IMR-90 (cell line): ENCODE measurements at regions not wholly inside any gene's neighbourhood (a gene's known extent, or its start where the extent isn't known, plus 50 kb on each side); places are given as distances from the start of the nearest gene placed in this dataset.
"Not testable (repeated sequence)": the region's sequence is repeated elsewhere in the genome, so short reads cannot be mapped to it uniquely, and the experiment has no call there.

Experiments used
- ATAC-seq: fragments of 200-7000 bp; cut with Tn5 transposase; 2 replicates; pipeline ENCODE4 v1.9.1; 2020; ENCODE audit warnings: low read depth, mild to moderate bottlenecking, moderate library complexity
- BruUV-seq: library from RNA; stranded (reverse); fragments of 400-500 nt; replicated peaks from 2 replicates; lab custom pipeline; 2021; lab: Mats Ljungman, UMichigan
- CTCF ChIA-PET: fragments of 300-600 bp; formaldehyde crosslinking; extraction: SDS; loops from one replicate; lab custom pipeline; 2021; ENCODE audit warnings: antibody characterized with exemption; lab: Yijun Ruan, JAX
- POLR2A ChIA-PET: fragments of 300-600 bp; sonication (Branson Sonifier 250); formaldehyde crosslinking; loops from one replicate; lab custom pipeline; 2022; ENCODE audit warnings: antibody characterized with exemption; ENCODE audit not compliant: unreplicated experiment; lab: Charles Lee
- DNase-seq: peaks from one replicate; pipeline ENCODE4 v3.0.0; 2013
- H2AFZ ChIP-seq: replicated peaks from 2 replicates; pipeline ENCODE3; 2013; ENCODE audit warnings: low read length, mild to moderate bottlenecking; ENCODE audit not compliant: poor library complexity
- H2AK5ac ChIP-seq: 2 replicates; pipeline ENCODE4 v1.6.1; 2013; ENCODE audit warnings: low read depth, low read length, inconsistent platforms
- H2AK9ac ChIP-seq: replicated peaks from 2 replicates; pipeline ENCODE3; 2013; ENCODE audit warnings: mild to moderate bottlenecking, low read depth, low read length, moderate library complexity; ENCODE audit not compliant: poor library complexity
- H2BK120ac ChIP-seq: 2 replicates; pipeline ENCODE4 v1.6.1; 2013; ENCODE audit warnings: low read depth, low read length, inconsistent platforms
- H2BK15ac ChIP-seq: 3 replicates; pipeline ENCODE4 v1.6.1; 2013; ENCODE audit warnings: low read depth, low read length, inconsistent platforms
- H2BK20ac ChIP-seq: 2 replicates; pipeline ENCODE4 v1.6.1; 2013; ENCODE audit warnings: low read depth, mild to moderate bottlenecking, inconsistent platforms, low read length, moderate library complexity
- H2BK5ac ChIP-seq: 2 replicates; pipeline ENCODE4 v1.6.1; 2013; ENCODE audit warnings: mild to moderate bottlenecking, low read depth, low read length, inconsistent platforms; ENCODE audit not compliant: poor library complexity, severe bottlenecking
- H3K14ac ChIP-seq: replicated peaks from 2 replicates; pipeline ENCODE4 v1.6.1; 2013; ENCODE audit warnings: low read depth, low read length, inconsistent platforms
- H3K18ac ChIP-seq: 2 replicates; pipeline ENCODE4 v1.6.1; 2013; ENCODE audit warnings: low read depth, low read length, control low read depth
- H3K23ac ChIP-seq: 2 replicates; pipeline ENCODE4 v1.6.1; 2013; ENCODE audit warnings: low read depth, low read length, inconsistent platforms
- H3K27ac ChIP-seq: 2 replicates; pipeline ENCODE4 v1.5.1; 2013; ENCODE audit warnings: mild to moderate bottlenecking, control low read depth, low read length; ENCODE audit not compliant: insufficient read depth
- H3K27me3 ChIP-seq: 2 replicates; pipeline ENCODE4 v1.6.1; 2013; ENCODE audit warnings: low read length; ENCODE audit not compliant: control insufficient read depth, insufficient read depth
- H3K36me3 ChIP-seq: 2 replicates; pipeline ENCODE4 v1.6.1; 2013; ENCODE audit warnings: low read length, mixed read lengths; ENCODE audit not compliant: control insufficient read depth, insufficient read depth
- H3K4ac ChIP-seq: 2 replicates; pipeline ENCODE4 v1.6.1; 2013; ENCODE audit warnings: low read depth, low read length, inconsistent platforms
- H3K4me1 ChIP-seq: 2 replicates; pipeline ENCODE4 v1.6.1; 2013; ENCODE audit warnings: low read length, mixed read lengths; ENCODE audit not compliant: control insufficient read depth, insufficient read depth
- H3K4me2 ChIP-seq: 2 replicates; pipeline ENCODE4 v1.6.1; 2013; ENCODE audit warnings: low read depth, mild to moderate bottlenecking, control low read depth, low read length, moderate library complexity
- H3K4me3 ChIP-seq: 2 replicates; pipeline ENCODE4 v1.5.1; 2013; ENCODE audit warnings: low read depth, mild to moderate bottlenecking, control low read depth, low read length, moderate library complexity; ENCODE audit not compliant: insufficient read depth
- H3K56ac ChIP-seq: 2 replicates; pipeline ENCODE4 v1.6.1; 2013; ENCODE audit warnings: low read length, inconsistent platforms; ENCODE audit not compliant: insufficient read depth; ENCODE audit errors: extremely low read depth
- H3K79me1 ChIP-seq, 2 experiments: 2 replicates each; pipeline ENCODE4 v1.6.1; 2013; ENCODE audit warnings: low read length in 2 of 2, inconsistent platforms in 1 of 2, low read depth in 1 of 2
- H3K9ac ChIP-seq: 2 replicates; pipeline ENCODE4 v1.6.1; 2013; ENCODE audit warnings: low read depth, low read length, control low read depth
- H3K9me1 ChIP-seq: 2 replicates; pipeline ENCODE4 v1.6.1; 2013; ENCODE audit warnings: low read length, inconsistent platforms; ENCODE audit not compliant: insufficient read depth
- H3K9me3 ChIP-seq: 2 replicates; pipeline ENCODE4 v1.6.1; 2013; ENCODE audit warnings: low read length; ENCODE audit not compliant: control insufficient read depth, insufficient read depth
- H4K20me1 ChIP-seq: 2 replicates; pipeline ENCODE4 v1.6.1; 2013; ENCODE audit warnings: low read length, inconsistent platforms; ENCODE audit not compliant: insufficient read depth
- H4K5ac ChIP-seq: 2 replicates; pipeline ENCODE4 v1.6.1; 2013; ENCODE audit warnings: mild to moderate bottlenecking, low read depth, low read length, control low read depth
- H4K8ac ChIP-seq, 2 experiments: 2 replicates each; pipeline ENCODE4 v1.6.1; 2013; ENCODE audit warnings: low read depth in 2 of 2, low read length in 2 of 2, control low read depth in 1 of 2, inconsistent platforms in 1 of 2
- H4K91ac ChIP-seq: 2 replicates; pipeline ENCODE4 v1.6.1; 2013; ENCODE audit warnings: low read depth, low read length, inconsistent platforms; ENCODE audit not compliant: insufficient read depth
- WGBS, 2 experiments: methylation state at CpG; one replicate each; pipeline versions ENCODE4 v1.1.5 to v1.1.7; 2013; ENCODE audit warnings: missing lambda C conversion rate in 2 of 2; ENCODE audit not compliant: insufficient read length in 1 of 2; ENCODE audit errors: extremely low coverage in 2 of 2; 5-methylcytosine and 5-hydroxymethylcytosine counted together
- dilution Hi-C: fragments of 300-500 bp; cut with HindIII; formaldehyde crosslinking; loops from one replicate; pipeline ENCODE4 v1.14.3; 2018; ENCODE audit warnings: low sequenced_read_pairs; ENCODE audit not compliant: unreplicated experiment
- in situ Hi-C: fragments of 300-500 bp; cut with MboI; formaldehyde crosslinking; loops from 3 replicates; pipeline ENCODE4 v1.14.3; 2019; ENCODE audit warnings: low sequenced_read_pairs, inconsistent platforms, mixed read lengths
- intact Hi-C: fragments of 100-400 bp; cut with micrococcal nuclease; formaldehyde crosslinking; loops from 2 replicates; pipeline ENCODE4 v1.10.0; 2022

DNA sequence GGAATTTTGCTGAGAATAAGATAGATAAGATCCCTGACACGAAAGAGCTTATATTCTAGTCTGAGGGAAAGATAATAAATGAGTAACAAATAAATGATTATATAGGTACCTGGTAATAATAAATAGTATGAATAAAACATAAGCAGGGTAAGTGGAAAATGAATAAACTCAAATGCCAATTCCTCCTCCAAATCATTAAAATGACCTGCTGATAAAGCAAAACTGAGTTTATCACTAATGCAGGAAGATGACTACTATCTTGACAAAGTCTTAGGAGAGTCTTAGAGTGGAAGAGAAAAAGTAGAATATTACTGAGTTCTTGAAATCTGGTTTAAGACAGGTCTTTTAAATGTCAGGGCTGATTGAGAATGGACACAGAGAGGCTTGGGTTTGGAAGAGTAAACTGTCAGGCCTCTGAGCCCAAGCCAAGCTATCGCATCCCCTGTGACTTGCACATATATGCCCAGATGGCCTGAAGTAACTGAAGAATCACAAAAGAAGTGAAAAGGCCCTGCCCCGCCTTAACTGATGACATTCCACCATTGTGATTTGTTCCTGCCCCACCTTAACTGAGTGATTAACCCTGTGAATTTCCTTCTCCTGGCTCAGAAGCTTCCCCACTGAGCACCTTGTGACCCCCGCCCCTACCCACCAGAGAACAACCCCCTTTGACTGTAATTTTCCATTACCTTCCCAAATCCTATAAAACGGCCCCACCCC lies 637.8 kb downstream of the UTRN start:
- H4K91ac ChIP-seq, H2BK20ac ChIP-seq, H3K23ac ChIP-seq, H2AFZ ChIP-seq, in situ Hi-C loops, H2BK120ac ChIP-seq, H4K5ac ChIP-seq, DNase-seq, POLR2A ChIA-PET, H3K9me3 ChIP-seq, H3K27me3 ChIP-seq, H3K27ac ChIP-seq, H3K14ac ChIP-seq, dilution Hi-C loops, H3K9me1 ChIP-seq, H2AK5ac ChIP-seq, H3K4me3 ChIP-seq, BruUV-seq, H3K56ac ChIP-seq, H2AK9ac ChIP-seq, H2BK15ac ChIP-seq, H3K18ac ChIP-seq, H3K79me1 ChIP-seq, CTCF ChIA-PET, H3K4me2 ChIP-seq, H2BK5ac ChIP-seq, H4K8ac ChIP-seq, intact Hi-C loops, H3K4ac ChIP-seq, H3K4me1 ChIP-seq, H4K20me1 ChIP-seq, H3K9ac ChIP-seq, ATAC-seq, H3K36me3 ChIP-seq: not testable (repeated sequence)
- no CpG with 5 or more reads among the region's 5 CpGs for WGBS, 2 experiments

DNA sequence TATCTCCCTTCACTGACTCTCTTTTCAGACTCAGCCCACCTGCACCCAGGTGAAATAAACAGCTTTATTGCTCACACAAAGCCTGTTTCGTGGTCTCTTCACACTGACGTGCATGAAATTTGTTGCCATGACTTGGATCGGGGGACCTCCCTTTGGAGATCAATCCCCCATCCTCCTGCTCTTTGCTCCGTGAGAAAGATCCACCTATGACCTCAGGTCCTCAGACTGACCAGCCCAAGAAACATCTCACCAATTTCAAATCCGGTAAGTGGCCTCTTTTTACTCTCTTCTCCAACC lies 638.3 kb downstream of the UTRN start:
- 96% methylated on average over 3 of the region's 5 CpGs; no CpG with 5 or more reads in 1 of the 2 experiments for WGBS, 2 experiments
- H4K91ac ChIP-seq, H2BK120ac ChIP-seq, H3K79me1 ChIP-seq, H3K9ac ChIP-seq, intact Hi-C loops, POLR2A ChIA-PET, H2BK20ac ChIP-seq, H3K27me3 ChIP-seq, H2AFZ ChIP-seq, H3K4ac ChIP-seq, in situ Hi-C loops, H4K5ac ChIP-seq, H3K14ac ChIP-seq, H3K36me3 ChIP-seq, H2AK5ac ChIP-seq, CTCF ChIA-PET, H4K8ac ChIP-seq, H3K23ac ChIP-seq, H4K20me1 ChIP-seq, H3K4me2 ChIP-seq, BruUV-seq, H3K4me1 ChIP-seq, ATAC-seq, DNase-seq, H2AK9ac ChIP-seq, H2BK15ac ChIP-seq, H3K9me3 ChIP-seq, dilution Hi-C loops, H2BK5ac ChIP-seq, H3K56ac ChIP-seq, H3K27ac ChIP-seq, H3K4me3 ChIP-seq, H3K18ac ChIP-seq, H3K9me1 ChIP-seq: not testable (repeated sequence)
